DND-41 (cell line): ENCODE measurements at regions not wholly inside any gene's neighbourhood (a gene's known extent, or its start where the extent isn't known, plus 50 kb on each side); places are given as distances from the start of the nearest gene placed in this dataset.

Experiments
- ATAC-seq: fragments of 200-7000 bp; cut with Tn5 transposase; 3 replicates; pipeline ENCODE4 v1.9.1; 2021; ENCODE audit warnings: low read depth; ENCODE audit not compliant: insufficient read depth
- DNase-seq: peaks from one replicate; pipeline ENCODE4 v3.0.0-alpha.2; 2020
- H2AFZ ChIP-seq: 2 replicates; pipeline ENCODE4 v1.6.0; 2012; ENCODE audit warnings: low read depth, low read length
- H3K27ac ChIP-seq: 2 replicates; pipeline ENCODE4 v1.5.1; 2012; ENCODE audit warnings: low read length, inconsistent platforms
- H3K27me3 ChIP-seq: fragments of 200-600 bp; sonication (generic); 2 replicates; pipeline ENCODE4 v1.6.0; 2012; ENCODE audit warnings: low read length, mild to moderate bottlenecking, inconsistent platforms; ENCODE audit not compliant: insufficient read depth, poor library complexity
- H3K36me3 ChIP-seq: 2 replicates; pipeline ENCODE4 v1.5.1; 2012; ENCODE audit warnings: low read length, inconsistent platforms; ENCODE audit not compliant: insufficient read depth
- H3K4me1 ChIP-seq: 2 replicates; pipeline ENCODE4 v1.5.1; 2012; ENCODE audit warnings: mild to moderate bottlenecking, low read length; ENCODE audit not compliant: insufficient read depth
- H3K4me2 ChIP-seq: 2 replicates; pipeline ENCODE4 v1.6.0; 2012; ENCODE audit warnings: mild to moderate bottlenecking, moderate library complexity, low read length, inconsistent platforms; ENCODE audit not compliant: insufficient read depth
- H3K4me3 ChIP-seq, 2 experiments: fragments of 200-600 bp in 1 of 2; shearing (Covaris generic) in 1 of 2; 2 replicates each; pipeline ENCODE4 v1.5.1; 2012 to 2016; ENCODE audit warnings: inconsistent platforms in 2 of 2, low read length in 2 of 2, mild to moderate bottlenecking in 2 of 2, low read depth in 1 of 2, moderate library complexity in 1 of 2
- H3K79me2 ChIP-seq: 2 replicates; pipeline ENCODE4 v1.6.0; 2012; ENCODE audit warnings: low read length, inconsistent platforms; ENCODE audit not compliant: insufficient read depth
- H3K9ac ChIP-seq: 2 replicates; pipeline ENCODE4 v1.6.0; 2012; ENCODE audit warnings: low read depth, mild to moderate bottlenecking, inconsistent platforms, low read length, moderate library complexity
- H3K9me3 ChIP-seq: 2 replicates; pipeline ENCODE4 v1.5.1; 2012; ENCODE audit warnings: low read length, moderate library complexity, mild to moderate bottlenecking, inconsistent platforms; ENCODE audit not compliant: insufficient read depth, severe bottlenecking
- H4K20me1 ChIP-seq: 2 replicates; pipeline ENCODE4 v1.6.0; 2012; ENCODE audit warnings: low read length; ENCODE audit not compliant: insufficient read depth
- CTCF ChIP-seq: IDR thresholded peaks from 2 replicates; pipeline ENCODE4 v1.5.1; 2012; ENCODE audit warnings: borderline replicate concordance, low read length, moderate library complexity, mild to moderate bottlenecking; ENCODE audit not compliant: poor library complexity, severe bottlenecking; ENCODE audit errors: extremely low read depth
- EZH2 ChIP-seq: IDR thresholded peaks from 3 replicates; pipeline ENCODE4 v1.6.1; 2012; ENCODE audit warnings: borderline replicate concordance, low read depth, mild to moderate bottlenecking, moderate library complexity, low read length, inconsistent platforms; ENCODE audit not compliant: severe bottlenecking

- Histone ChIP-seq H3K9me3 (no peaks in the 10 kb centered on the region), H3K4me3 (no peak overlapping the region), H3K27me3 (no peaks in the 10 kb centered on the region), H3K79me2 (no peaks in the 10 kb centered on the region), H3K4me2 (no peak overlapping the region), H3K27ac (no peak overlapping the region), H4K20me1 (no peaks in the 10 kb centered on the region), H3K9ac (no peak overlapping the region), H3K4me1 (no peaks in the 10 kb centered on the region), H2AFZ (no peak overlapping the region), H3K36me3 (no peaks in the 10 kb centered on the region)
- DNase-seq = no peak
- ATAC-seq = no peak
- no peak for TF ChIP-seq CTCF
- TF ChIP-seq EZH2 = no peak
Observed at GRCh38 chr18:40046596-40046995, 1908.4 kb upstream of the PIK3C3 start.

GRCh38 chr18:40041951-40042350 lies 1913.1 kb upstream of the PIK3C3 start:
- H3K4me2 ChIP-seq = no peak overlapping the region
- no peaks in the 10 kb centered on the region for H3K36me3 ChIP-seq

GRCh38 chr18:40040574-40040973 lies 1914.5 kb upstream of the PIK3C3 start:
- DNase-seq (no peak), ATAC-seq (no peak)
- Histone ChIP-seq H3K9me3 (no peaks in the 10 kb centered on the region), H3K27ac (no peak overlapping the region), H3K4me1 (no peaks in the 10 kb centered on the region), H2AFZ (no peak overlapping the region), H3K79me2 (no peaks in the 10 kb centered on the region), H3K9ac (no peak overlapping the region), H4K20me1 (no peaks in the 10 kb centered on the region), H3K4me2 (no peak overlapping the region), H3K27me3 (no peaks in the 10 kb centered on the region), H3K36me3 (no peaks in the 10 kb centered on the region), H3K4me3 (no peak overlapping the region)
- TF ChIP-seq CTCF (no peak), EZH2 (no peak)

More at GRCh38 chr18:40041951-40042350, 1913.1 kb upstream of the PIK3C3 start:
- no peak overlapping the region for H3K9ac ChIP-seq
- H3K4me1 ChIP-seq = no peaks in the 10 kb centered on the region
- H3K27me3 ChIP-seq = no peaks in the 10 kb centered on the region
- no peaks in the 10 kb centered on the region for H3K79me2 ChIP-seq
- DNase-seq (no peak), ATAC-seq (no peak)
- no peaks in the 10 kb centered on the region for H3K9me3 ChIP-seq
- H3K27ac ChIP-seq = no peak overlapping the region
- H2AFZ ChIP-seq = no peak overlapping the region
- no peaks in the 10 kb centered on the region for H4K20me1 ChIP-seq
- TF ChIP-seq CTCF (no peak), EZH2 (no peak)
- no peak overlapping the region for H3K4me3 ChIP-seq

GRCh38 chr18:40037356-40037755 lies 1917.7 kb upstream of the PIK3C3 start:
- H3K9ac ChIP-seq = no peak overlapping the region
- H2AFZ ChIP-seq = no peak overlapping the region
- no peak for ATAC-seq

More at GRCh38 chr18:40037356-40037755, 1917.7 kb upstream of the PIK3C3 start:
- no peak for TF ChIP-seq EZH2
- TF ChIP-seq CTCF = no peak
- no peak for DNase-seq
- H3K4me3 ChIP-seq = no peak overlapping the region
- H3K27me3 ChIP-seq = no peaks in the 10 kb centered on the region
- H3K9me3 ChIP-seq = no peaks in the 10 kb centered on the region
- H4K20me1 ChIP-seq = no peaks in the 10 kb centered on the region
- H3K79me2 ChIP-seq = no peaks in the 10 kb centered on the region
- no peaks in the 10 kb centered on the region for H3K4me1 ChIP-seq
- H3K4me2 ChIP-seq = no peak overlapping the region
- no peaks in the 10 kb centered on the region for H3K36me3 ChIP-seq
- H3K27ac ChIP-seq = no peak overlapping the region
